ENCODE measurements at regions not wholly inside any gene's neighbourhood (a gene's known extent, or its start where the extent isn't known, plus 50 kb on each side); places are given as distances from the start of the nearest gene placed in this dataset.

GRCh38 chr17:34755371-34755770 is 176.0 kb downstream of the TMEM132E start:
- Histone ChIP-seq H3K27me3 (ENCODE audit: insufficient read depth, low read depth) (no peaks in the 10 kb centered on the region), H3K79me2 (ENCODE audit: insufficient read depth, low read depth) (no peaks in the 10 kb centered on the region), H3K4me2 (no peak overlapping the region), H2AFZ (ENCODE audit: low read depth) (no peak overlapping the region), H3K4me1 (ENCODE audit: low read depth, poor library complexity, severe bottlenecking) (no peaks in the 10 kb centered on the region), H3K36me3 (ENCODE audit: insufficient read depth) (no peaks in the 10 kb centered on the region), H3K9ac (no peak overlapping the region), H4K20me1 (ENCODE audit: insufficient read depth) (no peaks in the 10 kb centered on the region), H3K4me3 (IDR thresholded peaks at IDR 0.05; ENCODE audit: insufficient read depth, low read depth, low read length) (no peak overlapping the region), H3K27ac (no peak overlapping the region)
- no peak for TF ChIP-seq CTCF (conservative IDR thresholded peaks at IDR 0.05; ENCODE audit: low read depth, low read length)

GRCh38 chr17:34750004-34750403 is 170.6 kb downstream of the TMEM132E start:
- H3K4me1 ChIP-seq (ENCODE audit: low read depth, poor library complexity, severe bottlenecking), result no peaks in the 10 kb centered on the region
- H3K79me2 ChIP-seq (ENCODE audit: insufficient read depth, low read depth), result no peaks in the 10 kb centered on the region
- H3K4me2 ChIP-seq, result no peak overlapping the region
- H3K27ac ChIP-seq, result no peak overlapping the region
- H3K9ac ChIP-seq, result no peak overlapping the region
- H4K20me1 ChIP-seq (ENCODE audit: insufficient read depth), result no peaks in the 10 kb centered on the region
- H3K36me3 ChIP-seq (ENCODE audit: insufficient read depth), result no peaks in the 10 kb centered on the region
- H3K27me3 ChIP-seq (ENCODE audit: insufficient read depth, low read depth), result no peaks in the 10 kb centered on the region
- no peak overlapping the region for H2AFZ ChIP-seq (ENCODE audit: low read depth)
- no peak overlapping the region for H3K4me3 ChIP-seq (IDR thresholded peaks at IDR 0.05; ENCODE audit: insufficient read depth, low read depth, low read length)
- no peak for TF ChIP-seq CTCF (conservative IDR thresholded peaks at IDR 0.05; ENCODE audit: low read depth, low read length)

- Histone ChIP-seq H3K79me2 (ENCODE audit: insufficient read depth, low read depth) (no peaks in the 10 kb centered on the region), H3K4me2 (no peak overlapping the region), H3K9ac (no peak overlapping the region), H4K20me1 (ENCODE audit: insufficient read depth) (no peaks in the 10 kb centered on the region), H3K27ac (no peak overlapping the region), H3K4me3 (IDR thresholded peaks at IDR 0.05; ENCODE audit: insufficient read depth, low read depth, low read length) (no peak overlapping the region), H3K36me3 (ENCODE audit: insufficient read depth) (no peaks in the 10 kb centered on the region), H3K4me1 (ENCODE audit: low read depth, poor library complexity, severe bottlenecking) (no peaks in the 10 kb centered on the region), H3K27me3 (ENCODE audit: insufficient read depth, low read depth) (no peaks in the 10 kb centered on the region), H2AFZ (ENCODE audit: low read depth) (no peak overlapping the region)
- TF ChIP-seq CTCF (conservative IDR thresholded peaks at IDR 0.05; ENCODE audit: low read depth, low read length), result no peak
Observed at GRCh38 chr17:34741967-34742366, 162.6 kb downstream of the TMEM132E start.

- TF ChIP-seq CTCF (conservative IDR thresholded peaks at IDR 0.05; ENCODE audit: low read depth, low read length), result no peak
- Histone ChIP-seq H3K79me2 (ENCODE audit: insufficient read depth, low read depth) (no peaks in the 10 kb centered on the region), H3K36me3 (ENCODE audit: insufficient read depth) (no peaks in the 10 kb centered on the region), H3K27me3 (ENCODE audit: insufficient read depth, low read depth) (no peaks in the 10 kb centered on the region), H2AFZ (ENCODE audit: low read depth) (no peak overlapping the region), H3K27ac (no peak overlapping the region), H3K9ac (no peak overlapping the region), H3K4me3 (IDR thresholded peaks at IDR 0.05; ENCODE audit: insufficient read depth, low read depth, low read length) (no peak overlapping the region), H4K20me1 (ENCODE audit: insufficient read depth) (no peaks in the 10 kb centered on the region), H3K4me2 (no peak overlapping the region), H3K4me1 (ENCODE audit: low read depth, poor library complexity, severe bottlenecking) (no peaks in the 10 kb centered on the region)
Observed at GRCh38 chr17:34740565-34741520, 161.5 kb downstream of the TMEM132E start.

All from KMS-11 (cell line).